ENCODE measurements at regions not wholly inside any gene's neighbourhood (a gene's known extent, or its start where the extent isn't known, plus 50 kb on each side); places are given as distances from the start of the nearest gene placed in this dataset.
"Not testable (repeated sequence)": the region's sequence is repeated elsewhere in the genome, so short reads cannot be mapped to it uniquely, and the experiment has no call there.

DNA sequence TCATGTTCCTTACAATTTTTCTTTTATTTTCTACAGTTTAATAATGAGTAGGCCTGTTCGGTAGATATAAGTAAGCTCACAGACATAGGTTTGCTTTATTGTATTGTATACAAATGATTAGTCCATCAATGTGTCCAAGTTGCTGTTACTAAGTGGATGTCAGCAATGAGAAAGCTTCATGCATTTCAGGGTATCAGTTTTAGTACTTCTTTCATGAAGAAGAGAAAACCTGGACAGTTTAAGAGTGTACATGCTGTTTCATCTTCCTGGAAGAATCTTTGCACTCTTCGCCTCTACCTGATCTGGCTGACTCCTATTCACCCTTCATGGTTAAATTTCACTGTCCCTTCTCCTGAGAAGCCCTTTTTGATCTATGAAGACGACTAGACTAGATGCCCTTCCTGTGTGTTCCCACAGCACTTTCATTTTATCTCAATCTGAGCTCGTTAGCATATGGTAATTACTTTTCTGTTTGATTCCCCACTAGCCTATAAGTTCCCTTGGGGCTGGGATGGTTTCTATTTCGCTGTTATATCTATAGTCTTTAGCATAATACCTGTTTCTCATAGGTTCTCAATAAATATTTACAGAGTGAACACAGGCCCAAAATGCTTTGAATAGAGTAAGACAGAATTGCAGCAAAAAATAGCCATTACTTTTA lies 70.7 kb downstream of the CETN3 start:
- TF ChIP-seq, protein P1, sequence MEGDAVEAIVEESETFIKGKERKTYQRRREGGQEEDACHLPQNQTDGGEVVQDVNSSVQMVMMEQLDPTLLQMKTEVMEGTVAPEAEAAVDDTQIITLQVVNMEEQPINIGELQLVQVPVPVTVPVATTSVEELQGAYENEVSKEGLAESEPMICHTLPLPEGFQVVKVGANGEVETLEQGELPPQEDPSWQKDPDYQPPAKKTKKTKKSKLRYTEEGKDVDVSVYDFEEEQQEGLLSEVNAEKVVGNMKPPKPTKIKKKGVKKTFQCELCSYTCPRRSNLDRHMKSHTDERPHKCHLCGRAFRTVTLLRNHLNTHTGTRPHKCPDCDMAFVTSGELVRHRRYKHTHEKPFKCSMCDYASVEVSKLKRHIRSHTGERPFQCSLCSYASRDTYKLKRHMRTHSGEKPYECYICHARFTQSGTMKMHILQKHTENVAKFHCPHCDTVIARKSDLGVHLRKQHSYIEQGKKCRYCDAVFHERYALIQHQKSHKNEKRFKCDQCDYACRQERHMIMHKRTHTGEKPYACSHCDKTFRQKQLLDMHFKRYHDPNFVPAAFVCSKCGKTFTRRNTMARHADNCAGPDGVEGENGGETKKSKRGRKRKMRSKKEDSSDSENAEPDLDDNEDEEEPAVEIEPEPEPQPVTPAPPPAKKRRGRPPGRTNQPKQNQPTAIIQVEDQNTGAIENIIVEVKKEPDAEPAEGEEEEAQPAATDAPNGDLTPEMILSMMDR (IDR thresholded peaks at IDR 0.05; ENCODE audit: low read length, missing control alignments): no peak
- no peak overlapping the region for H3K4me3 ChIP-seq (replicated peaks; ENCODE audit: low read depth, low read length)
- no peak for DNase-seq (ENCODE audit: low read depth)

DNA sequence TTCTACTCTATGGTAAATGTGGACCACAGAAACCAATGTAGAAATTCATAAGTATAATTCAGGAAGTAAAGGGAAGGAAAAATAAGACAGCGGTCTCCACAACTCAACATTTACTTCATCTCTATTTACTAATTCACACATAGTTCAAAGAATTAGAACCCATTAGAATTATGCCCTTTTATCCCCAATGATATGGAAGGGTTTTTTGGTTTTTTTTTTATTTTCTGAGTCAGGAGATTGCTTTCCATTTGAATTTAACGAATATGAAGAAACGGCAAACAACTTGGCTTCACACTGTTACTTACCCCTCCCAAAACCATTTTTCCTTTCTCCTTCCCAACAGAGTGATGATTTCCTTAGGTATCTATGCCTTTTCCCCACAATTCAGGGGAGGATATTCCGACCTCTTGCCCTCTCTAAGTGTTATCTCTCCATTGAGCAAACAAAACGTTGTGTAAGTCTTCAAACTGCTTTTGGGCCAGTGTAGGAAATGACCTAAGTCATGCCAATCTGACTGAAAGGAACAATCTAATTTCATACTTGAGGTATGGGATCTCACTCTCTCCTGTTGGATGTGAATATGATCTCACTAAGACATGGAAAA lies 72.0 kb downstream of the CETN3 start:
- peak; percentile 3 for DNase-seq (ENCODE audit: low read depth)
- H3K4me3 ChIP-seq (replicated peaks; ENCODE audit: low read depth, low read length): no peak overlapping the region
- TF ChIP-seq, protein P1 (IDR thresholded peaks at IDR 0.05; ENCODE audit: low read length, missing control alignments): no peak

DNA sequence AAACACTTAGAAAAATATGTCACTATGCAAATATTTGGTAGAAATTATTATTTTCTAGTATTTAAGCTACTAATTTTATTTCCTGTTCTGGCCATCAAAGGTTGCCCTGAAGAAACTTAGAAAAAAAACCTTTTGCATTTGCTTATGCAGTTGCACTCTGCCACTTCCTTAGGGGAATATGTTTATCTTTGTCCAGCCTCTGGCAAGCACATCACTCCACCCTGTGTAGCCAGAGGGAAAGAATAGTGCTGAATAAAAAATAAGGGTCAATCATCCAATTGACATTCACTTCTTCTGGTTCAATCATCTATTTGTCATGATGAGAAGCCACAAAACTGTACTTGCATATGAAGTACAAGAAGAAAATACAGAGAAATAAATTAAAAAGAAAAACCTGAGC lies 72.8 kb downstream of the CETN3 start:
- no peak overlapping the region for H3K4me3 ChIP-seq (replicated peaks; ENCODE audit: low read depth, low read length)
- TF ChIP-seq, protein P1 (IDR thresholded peaks at IDR 0.05; ENCODE audit: low read length, missing control alignments): no peak
- DNase-seq (ENCODE audit: low read depth): no peak

DNA sequence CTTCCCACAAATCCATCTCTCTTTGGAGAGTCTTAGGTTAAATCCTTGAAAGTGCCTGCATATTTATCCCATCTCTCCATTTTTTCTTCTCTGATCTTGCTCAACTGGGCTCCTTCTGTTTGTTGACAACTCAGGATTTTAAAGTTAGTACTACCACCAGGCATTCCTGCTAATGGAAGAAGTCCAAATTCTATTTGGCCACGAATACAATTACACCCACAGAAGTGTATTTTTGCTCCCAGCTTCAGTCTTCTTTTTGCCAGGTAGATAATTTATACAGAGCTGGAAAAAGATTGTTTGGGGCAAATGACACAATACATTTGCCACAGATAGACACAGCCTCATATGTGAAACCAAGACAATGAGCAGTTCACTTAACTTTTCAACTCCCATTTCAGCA lies 74.8 kb downstream of the CETN3 start:
- TF ChIP-seq, protein P1 (IDR thresholded peaks at IDR 0.05; ENCODE audit: low read length, missing control alignments): no peak
- H3K4me3 ChIP-seq (replicated peaks; ENCODE audit: low read depth, low read length): no peak overlapping the region
- peak; percentile 7 for DNase-seq (ENCODE audit: low read depth)

DNA sequence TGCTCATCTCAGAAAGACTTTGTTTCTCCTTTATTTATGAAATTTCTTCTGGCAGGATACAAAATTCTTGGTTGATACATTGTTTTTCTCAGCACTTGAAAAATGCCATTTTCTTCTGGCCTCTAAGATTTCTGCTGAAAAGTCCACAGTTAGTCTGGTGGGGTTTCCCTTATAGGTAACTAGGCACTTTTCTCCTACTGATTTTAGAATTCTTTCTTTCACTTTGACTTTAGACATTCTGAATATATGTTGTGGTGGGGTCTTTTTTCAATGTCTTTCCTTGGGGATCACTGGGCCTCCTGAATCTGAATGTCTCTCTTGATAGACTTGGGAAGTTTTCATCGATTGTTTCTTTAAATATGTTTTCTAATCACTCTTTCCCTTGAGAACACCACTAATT lies 79.6 kb downstream of the CETN3 start:
- no peak for DNase-seq (ENCODE audit: low read depth)
- no peak overlapping the region for H3K4me3 ChIP-seq (replicated peaks; ENCODE audit: low read depth, low read length)
- TF ChIP-seq, protein P1 (IDR thresholded peaks at IDR 0.05; ENCODE audit: low read length, missing control alignments): no peak

DNA sequence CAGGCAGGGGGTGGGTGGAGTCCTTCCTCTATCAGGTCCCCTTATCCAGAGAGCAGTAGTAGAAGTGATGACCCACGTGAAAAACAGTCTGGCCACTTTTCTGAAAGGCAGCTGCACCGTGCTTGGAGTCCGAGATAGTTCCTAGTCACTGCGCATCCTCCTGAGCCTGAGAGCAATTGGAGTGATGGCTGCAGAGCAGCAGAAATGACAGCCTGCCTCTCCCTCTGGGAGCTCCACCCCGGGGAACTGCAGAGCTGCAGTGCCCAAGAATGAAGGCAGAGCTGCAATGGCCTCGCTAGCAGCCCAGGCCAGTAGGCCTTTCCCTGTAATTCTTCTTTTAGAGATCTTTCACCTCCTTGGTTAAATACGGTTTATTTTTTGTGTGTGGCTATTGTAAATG lies 82.6 kb downstream of the CETN3 start:
- H3K4me3 ChIP-seq (replicated peaks; ENCODE audit: low read depth, low read length): no peak overlapping the region
- TF ChIP-seq, protein P1 (IDR thresholded peaks at IDR 0.05; ENCODE audit: low read length, missing control alignments): no peak
- no peak for DNase-seq (ENCODE audit: low read depth)

DNA sequence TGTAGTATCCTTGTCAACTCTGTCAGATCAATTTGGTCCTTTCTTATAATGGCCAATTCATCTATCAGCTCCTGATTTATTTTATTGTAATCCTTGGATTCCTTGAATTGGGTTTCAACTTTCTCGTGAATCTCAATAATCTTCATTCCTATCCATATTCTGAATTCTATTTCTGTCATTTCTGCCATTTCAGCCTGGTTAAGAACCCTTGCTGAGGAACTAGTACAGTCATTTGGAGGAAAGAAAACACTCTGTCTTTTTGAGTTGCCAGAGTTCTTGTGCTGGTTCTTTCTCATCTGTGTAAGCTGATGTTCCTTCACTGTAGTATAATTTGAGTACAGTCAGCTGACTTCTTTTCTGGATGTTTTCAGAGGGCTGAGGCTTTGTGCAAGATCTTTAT lies 84.5 kb downstream of the CETN3 start:
- TF ChIP-seq, protein P1 (IDR thresholded peaks at IDR 0.05; ENCODE audit: low read length, missing control alignments): no peak
- no peak for DNase-seq (ENCODE audit: low read depth)
- no peak overlapping the region for H3K4me3 ChIP-seq (replicated peaks; ENCODE audit: low read depth, low read length)

DNA sequence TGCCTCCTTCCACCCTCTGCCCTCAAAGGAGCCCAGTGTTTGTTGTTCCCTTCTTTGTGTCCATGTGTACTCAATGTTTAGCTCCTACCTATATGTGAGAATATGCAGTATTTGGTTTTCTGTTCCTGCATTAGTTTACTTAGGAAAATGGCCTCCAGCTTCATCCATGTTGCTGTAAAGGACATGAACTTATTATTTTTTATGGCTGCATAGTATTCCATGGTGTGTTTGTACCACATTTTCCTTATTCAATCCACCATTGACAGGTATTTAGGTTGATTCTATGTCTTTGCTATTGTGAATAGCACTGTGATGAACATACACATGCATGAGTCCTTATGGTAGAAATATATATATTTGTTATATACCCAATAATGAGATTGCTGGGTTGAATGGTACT lies 89.2 kb downstream of the CETN3 start:
- H3K4me3 ChIP-seq (replicated peaks; ENCODE audit: low read depth, low read length); DNase-seq (ENCODE audit: low read depth): not testable (repeated sequence)

All from fibroblast of pulmonary artery (primary cell).